Panc1 (cell line): ENCODE measurements at regions not wholly inside any gene's neighbourhood (a gene's known extent, or its start where the extent isn't known, plus 50 kb on each side); places are given as distances from the start of the nearest gene placed in this dataset.

Experiments
- ATAC-seq: fragments of 200-7000 bp; cut with Tn5 transposase; 2 replicates; pipeline ENCODE4 v1.9.1; 2020; ENCODE audit warnings: mild to moderate bottlenecking, moderate library complexity
- BruUV-seq: library from RNA; stranded (reverse); fragments of 400-500 nt; replicated peaks from 2 replicates; lab custom pipeline; 2021; lab: Mats Ljungman, UMichigan
- CTCF ChIA-PET: fragments of 300-600 bp; sonication (Branson Sonifier 250); formaldehyde crosslinking; loops from one replicate; lab custom pipeline; 2022; ENCODE audit warnings: antibody characterized with exemption; lab: Charles Lee
- POLR2A ChIA-PET: fragments of 300-600 bp; sonication (Branson Sonifier 250); formaldehyde crosslinking; loops from one replicate; lab custom pipeline; 2022; ENCODE audit warnings: antibody characterized with exemption; lab: Charles Lee
- DNase-seq: peaks from one replicate; pipeline ENCODE4 v3.0.0-alpha.2; 2010; ENCODE audit warnings: low read depth, low spot score
- H3K27ac ChIP-seq: 2 replicates; pipeline ENCODE4 v1.5.1; 2011; ENCODE audit warnings: mild to moderate bottlenecking, low read length, inconsistent platforms
- H3K27me3 ChIP-seq: fragments of 200-500 bp; sonication (Bioruptor generic); 2 replicates; pipeline ENCODE4 v1.6.0; 2014; ENCODE audit warnings: low read length, inconsistent platforms; ENCODE audit not compliant: control insufficient read depth, insufficient read depth
- H3K36me3 ChIP-seq: fragments of 200-500 bp; sonication (Bioruptor generic); 2 replicates; pipeline ENCODE4 v1.5.1; 2014; ENCODE audit warnings: inconsistent platforms, mild to moderate bottlenecking, low read length, moderate library complexity; ENCODE audit not compliant: control insufficient read depth, insufficient read depth
- H3K4me1 ChIP-seq: 2 replicates; pipeline ENCODE4 v1.5.1; 2011; ENCODE audit warnings: inconsistent platforms, mild to moderate bottlenecking, low read length, moderate library complexity; ENCODE audit not compliant: control insufficient read depth, insufficient read depth
- H3K4me3 ChIP-seq, 2 experiments: 2 replicates each; pipeline ENCODE4 v1.5.1; 2011 to 2012; ENCODE audit warnings: low read depth in 2 of 2, low read length in 2 of 2, mild to moderate bottlenecking in 2 of 2, inconsistent platforms in 1 of 2, moderate library complexity in 1 of 2
- H3K9me3 ChIP-seq: fragments of 200-500 bp; sonication (Bioruptor generic); 2 replicates; pipeline ENCODE4 v1.5.1; 2014; ENCODE audit warnings: low read depth, mild to moderate bottlenecking, inconsistent platforms, low read length, moderate library complexity; ENCODE audit not compliant: control insufficient read depth, insufficient read depth
- POLR2AphosphoS5 ChIP-seq: IDR thresholded peaks from 2 replicates; pipeline ENCODE4 v1.6.1; 2012; ENCODE audit warnings: mild to moderate bottlenecking, low read depth, low read length, moderate library complexity
- SIN3A ChIP-seq: IDR thresholded peaks from 2 replicates; pipeline ENCODE4 v1.6.1; 2012; ENCODE audit warnings: low read depth, mild to moderate bottlenecking, low read length, moderate library complexity, borderline replicate concordance; ENCODE audit not compliant: insufficient read depth
- TCF7L2 ChIP-seq: IDR thresholded peaks from 2 replicates; pipeline ENCODE4 v1.6.1; 2011; ENCODE audit warnings: mild to moderate bottlenecking, low read depth, low read length, inconsistent platforms
- in situ Hi-C: cut with HindIII; loops from 2 replicates; pipeline ENCODE4 v1.10.0; 2016; ENCODE audit warnings: low sequenced_read_pairs, low pct_unique_long_range_greater_than_20kb
- intact Hi-C: fragments of 100-400 bp; cut with micrococcal nuclease; formaldehyde crosslinking; loops from one replicate; pipeline ENCODE4 v1.10.0; 2022; ENCODE audit not compliant: unreplicated experiment
- TF ChIP-seq, protein P1 (sequence below), 2 experiments: IDR thresholded peaks; 2 replicates each; pipeline ENCODE4 v1.6.1; 2011 to 2012; ENCODE audit warnings: low read depth in 2 of 2, control low read depth in 1 of 2, low read length in 1 of 2, mild to moderate bottlenecking in 1 of 2, moderate library complexity in 1 of 2; ENCODE audit not compliant: insufficient read depth in 1 of 2
- TF ChIP-seq, protein P2 (sequence below): fragments of 450-650 bp; IDR thresholded peaks from 2 replicates; pipeline ENCODE4 v1.5.1; 2017; ENCODE audit warnings: mild to moderate bottlenecking

DNA sequence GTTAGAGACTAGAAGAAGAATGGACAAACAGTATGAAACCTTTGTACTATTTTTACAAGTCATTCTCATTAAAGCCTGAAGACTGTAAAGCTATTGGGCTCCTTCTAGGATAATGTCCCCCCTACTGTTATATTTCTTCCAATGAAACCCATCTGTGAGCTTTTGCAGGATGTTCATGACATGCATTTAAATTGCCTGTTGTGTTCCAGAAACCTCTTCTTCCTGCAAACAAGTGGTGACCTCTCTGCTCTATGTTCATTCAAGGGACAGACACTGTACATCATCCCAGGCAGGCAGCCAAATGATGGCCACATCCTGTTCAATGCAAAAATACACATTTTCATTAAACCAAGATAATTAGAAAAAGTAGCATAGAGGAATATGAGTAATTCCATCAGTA is 128.0 kb downstream of the C4orf33 start:
- Histone ChIP-seq H3K27me3 (no peaks in the 10 kb centered on the region), H3K27ac (no peak overlapping the region), H3K36me3 (no peaks in the 10 kb centered on the region), H3K4me3 (no peak overlapping the region), H3K4me1 (no peaks in the 10 kb centered on the region), H3K9me3 (no peaks in the 10 kb centered on the region)
- no TSS peak for BruUV-seq
- ChIA-PET POLR2A (no interaction called here), CTCF (no interaction called here)
- intact Hi-C loops (no loop called here), in situ Hi-C loops (no loop called here)
- ATAC-seq (no peak), DNase-seq (no peak)
- no peak for TF ChIP-seq TCF7L2
- no peak for TF ChIP-seq SIN3A
- TF ChIP-seq, protein P1, sequence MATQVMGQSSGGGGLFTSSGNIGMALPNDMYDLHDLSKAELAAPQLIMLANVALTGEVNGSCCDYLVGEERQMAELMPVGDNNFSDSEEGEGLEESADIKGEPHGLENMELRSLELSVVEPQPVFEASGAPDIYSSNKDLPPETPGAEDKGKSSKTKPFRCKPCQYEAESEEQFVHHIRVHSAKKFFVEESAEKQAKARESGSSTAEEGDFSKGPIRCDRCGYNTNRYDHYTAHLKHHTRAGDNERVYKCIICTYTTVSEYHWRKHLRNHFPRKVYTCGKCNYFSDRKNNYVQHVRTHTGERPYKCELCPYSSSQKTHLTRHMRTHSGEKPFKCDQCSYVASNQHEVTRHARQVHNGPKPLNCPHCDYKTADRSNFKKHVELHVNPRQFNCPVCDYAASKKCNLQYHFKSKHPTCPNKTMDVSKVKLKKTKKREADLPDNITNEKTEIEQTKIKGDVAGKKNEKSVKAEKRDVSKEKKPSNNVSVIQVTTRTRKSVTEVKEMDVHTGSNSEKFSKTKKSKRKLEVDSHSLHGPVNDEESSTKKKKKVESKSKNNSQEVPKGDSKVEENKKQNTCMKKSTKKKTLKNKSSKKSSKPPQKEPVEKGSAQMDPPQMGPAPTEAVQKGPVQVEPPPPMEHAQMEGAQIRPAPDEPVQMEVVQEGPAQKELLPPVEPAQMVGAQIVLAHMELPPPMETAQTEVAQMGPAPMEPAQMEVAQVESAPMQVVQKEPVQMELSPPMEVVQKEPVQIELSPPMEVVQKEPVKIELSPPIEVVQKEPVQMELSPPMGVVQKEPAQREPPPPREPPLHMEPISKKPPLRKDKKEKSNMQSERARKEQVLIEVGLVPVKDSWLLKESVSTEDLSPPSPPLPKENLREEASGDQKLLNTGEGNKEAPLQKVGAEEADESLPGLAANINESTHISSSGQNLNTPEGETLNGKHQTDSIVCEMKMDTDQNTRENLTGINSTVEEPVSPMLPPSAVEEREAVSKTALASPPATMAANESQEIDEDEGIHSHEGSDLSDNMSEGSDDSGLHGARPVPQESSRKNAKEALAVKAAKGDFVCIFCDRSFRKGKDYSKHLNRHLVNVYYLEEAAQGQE (IDR thresholded peaks at IDR 0.05; ENCODE audit: insufficient read depth in 1 of 2, low read depth in 2 of 2, low read length in 1 of 2), result no peak
- TF ChIP-seq, protein P2, sequence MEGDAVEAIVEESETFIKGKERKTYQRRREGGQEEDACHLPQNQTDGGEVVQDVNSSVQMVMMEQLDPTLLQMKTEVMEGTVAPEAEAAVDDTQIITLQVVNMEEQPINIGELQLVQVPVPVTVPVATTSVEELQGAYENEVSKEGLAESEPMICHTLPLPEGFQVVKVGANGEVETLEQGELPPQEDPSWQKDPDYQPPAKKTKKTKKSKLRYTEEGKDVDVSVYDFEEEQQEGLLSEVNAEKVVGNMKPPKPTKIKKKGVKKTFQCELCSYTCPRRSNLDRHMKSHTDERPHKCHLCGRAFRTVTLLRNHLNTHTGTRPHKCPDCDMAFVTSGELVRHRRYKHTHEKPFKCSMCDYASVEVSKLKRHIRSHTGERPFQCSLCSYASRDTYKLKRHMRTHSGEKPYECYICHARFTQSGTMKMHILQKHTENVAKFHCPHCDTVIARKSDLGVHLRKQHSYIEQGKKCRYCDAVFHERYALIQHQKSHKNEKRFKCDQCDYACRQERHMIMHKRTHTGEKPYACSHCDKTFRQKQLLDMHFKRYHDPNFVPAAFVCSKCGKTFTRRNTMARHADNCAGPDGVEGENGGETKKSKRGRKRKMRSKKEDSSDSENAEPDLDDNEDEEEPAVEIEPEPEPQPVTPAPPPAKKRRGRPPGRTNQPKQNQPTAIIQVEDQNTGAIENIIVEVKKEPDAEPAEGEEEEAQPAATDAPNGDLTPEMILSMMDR, result no peak
- TF ChIP-seq POLR2AphosphoS5, result no peak

DNA sequence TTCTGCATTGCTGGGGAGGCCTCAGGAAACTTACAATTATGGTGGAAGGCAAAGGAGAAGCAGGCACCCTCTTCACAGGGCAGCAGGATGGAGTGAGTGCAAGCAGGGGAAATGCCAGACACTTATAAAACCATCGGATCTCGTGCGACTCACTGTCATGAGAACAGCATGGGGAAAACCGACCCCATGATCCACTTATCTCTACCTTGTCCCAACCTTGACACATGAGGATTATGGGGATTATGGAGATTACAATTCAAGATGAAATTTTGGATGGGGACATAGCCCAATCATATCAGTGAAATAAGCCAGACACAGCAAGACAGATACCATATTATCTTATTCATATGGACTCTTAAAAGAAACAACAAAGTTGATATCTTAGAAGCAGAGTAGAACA is 134.9 kb downstream of the C4orf33 start:
- in situ Hi-C loops (no loop called here), intact Hi-C loops (no loop called here)
- ATAC-seq (no peak), DNase-seq (no peak)
- CTCF ChIA-PET, result no interaction called here
- H3K4me1 ChIP-seq, result no peaks in the 10 kb centered on the region
- POLR2A ChIA-PET, result no interaction called here
- BruUV-seq, result no TSS peak
- H3K9me3 ChIP-seq, result no peaks in the 10 kb centered on the region
- no peaks in the 10 kb centered on the region for H3K27me3 ChIP-seq
- H3K4me3 ChIP-seq, result no peak overlapping the region
- no peaks in the 10 kb centered on the region for H3K36me3 ChIP-seq
- H3K27ac ChIP-seq, result no peak overlapping the region
- TF ChIP-seq, protein P1 (IDR thresholded peaks at IDR 0.05; ENCODE audit: insufficient read depth in 1 of 2, low read depth in 2 of 2, low read length in 1 of 2), result no peak
- TF ChIP-seq POLR2AphosphoS5 (no peak), SIN3A (no peak), TCF7L2 (no peak)
